ENCODE measurements at regions not wholly inside any gene's neighbourhood (a gene's known extent, or its start where the extent isn't known, plus 50 kb on each side); places are given as distances from the start of the nearest gene placed in this dataset.

DNA sequence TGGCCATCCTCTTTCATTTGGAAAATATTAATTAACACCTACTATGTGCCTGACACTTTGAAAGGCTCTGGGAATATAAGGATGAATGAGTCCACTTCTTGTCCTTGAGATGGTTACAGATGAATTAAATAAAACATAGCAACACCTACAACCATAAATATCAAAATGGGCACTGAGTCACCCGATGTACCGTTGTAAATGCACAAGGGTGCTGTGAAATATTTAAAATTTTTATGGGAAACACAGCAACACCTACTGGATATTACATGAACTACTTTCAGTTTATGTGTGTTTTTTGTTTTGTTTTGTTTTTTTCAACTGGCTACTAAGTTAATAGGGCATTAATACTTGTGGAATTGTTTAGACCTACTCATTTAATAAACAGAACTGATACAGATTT is 239.0 kb upstream of the NAALADL2 start:
- H3K36me3 ChIP-seq (ENCODE audit: control insufficient read depth in 2 of 2, extremely low read depth in 1 of 2, insufficient read depth in 2 of 2, low read length in 2 of 2) = no peaks in the 10 kb centered on the region
- H3K9ac ChIP-seq (replicated peaks; ENCODE audit: extremely low read depth, insufficient read depth, low read length) = no peak overlapping the region
- H3K79me2 ChIP-seq (ENCODE audit: control insufficient read depth, insufficient read depth, low read length) = no peaks in the 10 kb centered on the region
- TF ChIP-seq POLR2AphosphoS5 (IDR thresholded peaks at IDR 0.05; ENCODE audit: insufficient read depth, low read depth, low read length) = no peak
- TF ChIP-seq, protein P1, sequence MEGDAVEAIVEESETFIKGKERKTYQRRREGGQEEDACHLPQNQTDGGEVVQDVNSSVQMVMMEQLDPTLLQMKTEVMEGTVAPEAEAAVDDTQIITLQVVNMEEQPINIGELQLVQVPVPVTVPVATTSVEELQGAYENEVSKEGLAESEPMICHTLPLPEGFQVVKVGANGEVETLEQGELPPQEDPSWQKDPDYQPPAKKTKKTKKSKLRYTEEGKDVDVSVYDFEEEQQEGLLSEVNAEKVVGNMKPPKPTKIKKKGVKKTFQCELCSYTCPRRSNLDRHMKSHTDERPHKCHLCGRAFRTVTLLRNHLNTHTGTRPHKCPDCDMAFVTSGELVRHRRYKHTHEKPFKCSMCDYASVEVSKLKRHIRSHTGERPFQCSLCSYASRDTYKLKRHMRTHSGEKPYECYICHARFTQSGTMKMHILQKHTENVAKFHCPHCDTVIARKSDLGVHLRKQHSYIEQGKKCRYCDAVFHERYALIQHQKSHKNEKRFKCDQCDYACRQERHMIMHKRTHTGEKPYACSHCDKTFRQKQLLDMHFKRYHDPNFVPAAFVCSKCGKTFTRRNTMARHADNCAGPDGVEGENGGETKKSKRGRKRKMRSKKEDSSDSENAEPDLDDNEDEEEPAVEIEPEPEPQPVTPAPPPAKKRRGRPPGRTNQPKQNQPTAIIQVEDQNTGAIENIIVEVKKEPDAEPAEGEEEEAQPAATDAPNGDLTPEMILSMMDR (IDR thresholded peaks at IDR 0.05; ENCODE audit: extremely low read depth in 1 of 2, insufficient read depth in 1 of 2, low read depth in 1 of 2, low read length in 2 of 2) = peak in 1 of 2 donors; percentile 5
- H3K27me3 ChIP-seq (ENCODE audit: control insufficient read depth in 2 of 2, insufficient read depth in 2 of 2, low read length in 2 of 2) = no peaks in the 10 kb centered on the region
- DNase-seq (ENCODE audit: low read depth, low spot score) (peak; percentile 6), FAIRE-seq (no peak)
- CTCF ChIA-PET = no interaction called here
- POLR2A ChIA-PET = no interaction called here
- no peak overlapping the region for H2AFZ ChIP-seq (ENCODE audit: low read depth, low read length)
- no peak overlapping the region for H3K4me2 ChIP-seq (ENCODE audit: insufficient read depth, low read length)
- BruUV-seq (replicated peaks) = no TSS peak
- no peaks in the 10 kb centered on the region for H3K9me1 ChIP-seq (replicated peaks; ENCODE audit: control insufficient read depth, extremely low read depth, insufficient read depth, low read length)
- H3K9me3 ChIP-seq (replicated peaks; ENCODE audit: control insufficient read depth, insufficient read depth, low read length) = no peaks in the 10 kb centered on the region
- dilution Hi-C loops (cut with MboI; ENCODE audit: extremely low pct_ligation_motif_present, low sequenced_read_pairs) = no loop called here
- no peak overlapping the region for H3K27ac ChIP-seq (ENCODE audit: insufficient read depth, low read depth, low read length)
- H3K4me3 ChIP-seq (replicated peaks in 1 of 3; ENCODE audit: insufficient read depth in 1 of 3, low read depth in 1 of 3, low read length in 3 of 3) = no peak overlapping the region
- H4K20me1 ChIP-seq (replicated peaks; ENCODE audit: control insufficient read depth, extremely low read depth, insufficient read depth, low read length) = no peaks in the 10 kb centered on the region
- intact Hi-C loops (cut with micrococcal nuclease) = loop anchor here (10.0 kb wide), 1 partner anchor 1035 kb away; no protein-coding TSS in a partner anchor
- H3K4me1 ChIP-seq (ENCODE audit: control insufficient read depth, extremely low read depth, insufficient read depth, low read length) = no peaks in the 10 kb centered on the region

DNA sequence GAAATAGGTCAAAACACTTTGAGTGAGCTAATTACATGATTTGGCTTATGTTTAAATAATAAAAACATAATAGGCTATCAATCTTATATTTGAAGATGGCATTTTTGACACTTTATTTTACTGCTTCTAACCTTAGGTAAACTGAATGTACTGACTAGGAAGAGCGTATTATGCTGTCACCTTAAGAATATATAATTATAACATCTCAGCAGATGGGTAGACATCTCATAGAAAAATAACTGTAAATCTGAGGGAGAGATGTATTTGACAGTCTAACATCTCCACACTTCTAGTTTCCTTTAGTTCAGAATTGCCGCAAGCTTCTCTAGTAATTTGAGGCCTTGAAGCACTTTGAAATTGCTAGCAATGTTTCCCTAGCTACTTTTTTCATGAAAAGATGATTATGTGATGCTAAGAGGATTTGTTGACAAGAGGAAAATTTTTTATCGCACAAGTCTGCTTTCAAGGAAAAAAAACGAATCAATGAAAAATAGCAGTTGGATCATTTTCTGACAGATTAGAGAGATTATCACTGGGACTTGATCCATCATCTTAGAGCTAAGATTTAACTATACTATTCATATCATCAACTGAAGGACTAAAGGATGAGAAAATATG is 238.2 kb upstream of the NAALADL2 start:
- no peaks in the 10 kb centered on the region for H3K27me3 ChIP-seq (ENCODE audit: control insufficient read depth in 2 of 2, insufficient read depth in 2 of 2, low read length in 2 of 2)
- no peak overlapping the region for H3K27ac ChIP-seq (ENCODE audit: insufficient read depth, low read depth, low read length)
- H3K9me3 ChIP-seq (replicated peaks; ENCODE audit: control insufficient read depth, insufficient read depth, low read length) = no peaks in the 10 kb centered on the region
- no peaks in the 10 kb centered on the region for H4K20me1 ChIP-seq (replicated peaks; ENCODE audit: control insufficient read depth, extremely low read depth, insufficient read depth, low read length)
- H3K9me1 ChIP-seq (replicated peaks; ENCODE audit: control insufficient read depth, extremely low read depth, insufficient read depth, low read length) = no peaks in the 10 kb centered on the region
- no peaks in the 10 kb centered on the region for H3K36me3 ChIP-seq (ENCODE audit: control insufficient read depth in 2 of 2, extremely low read depth in 1 of 2, insufficient read depth in 2 of 2, low read length in 2 of 2)
- FAIRE-seq (no peak), DNase-seq (ENCODE audit: low read depth, low spot score) (no peak)
- POLR2A ChIA-PET = no interaction called here
- dilution Hi-C loops (cut with MboI; ENCODE audit: extremely low pct_ligation_motif_present, low sequenced_read_pairs) (no loop called here), intact Hi-C loops (cut with micrococcal nuclease) (loop anchor here (10.0 kb wide), 1 partner anchor 1036 kb away; no protein-coding TSS in a partner anchor)
- TF ChIP-seq, protein P2, sequence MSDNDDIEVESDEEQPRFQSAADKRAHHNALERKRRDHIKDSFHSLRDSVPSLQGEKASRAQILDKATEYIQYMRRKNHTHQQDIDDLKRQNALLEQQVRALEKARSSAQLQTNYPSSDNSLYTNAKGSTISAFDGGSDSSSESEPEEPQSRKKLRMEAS (IDR thresholded peaks at IDR 0.05; ENCODE audit: insufficient read depth, insufficient read length) = no peak
- TF ChIP-seq EZH2 (IDR thresholded peaks at IDR 0.05; ENCODE audit: borderline replicate concordance, low read depth, low read length, severe bottlenecking) (no peak), POLR2A (IDR thresholded peaks at IDR 0.05; ENCODE audit: low read depth, low read length) (no peak), GATA2 (IDR thresholded peaks at IDR 0.05; ENCODE audit: insufficient read depth, insufficient read length, low read depth, low read length) (no peak), FOS (IDR thresholded peaks at IDR 0.05; ENCODE audit: borderline replicate concordance, insufficient read depth, low read length) (no peak)
- TF ChIP-seq, protein P1 (IDR thresholded peaks at IDR 0.05; ENCODE audit: extremely low read depth in 1 of 2, insufficient read depth in 1 of 2, low read depth in 1 of 2, low read length in 2 of 2) = no peak
- no peak overlapping the region for H2AFZ ChIP-seq (ENCODE audit: low read depth, low read length)
- no peak overlapping the region for H3K4me2 ChIP-seq (ENCODE audit: insufficient read depth, low read length)
- no peak overlapping the region for H3K4me3 ChIP-seq (replicated peaks in 1 of 3; ENCODE audit: insufficient read depth in 1 of 3, low read depth in 1 of 3, low read length in 3 of 3)
- BruUV-seq (replicated peaks) = no TSS peak
- H3K79me2 ChIP-seq (ENCODE audit: control insufficient read depth, insufficient read depth, low read length) = no peaks in the 10 kb centered on the region
- CTCF ChIA-PET = interaction anchor here (1.0 to 1.6 kb wide), 2 partner anchors 10 to 1809 kb away, joined by 3 to 5 read pairs; no protein-coding TSS in a partner anchor
- no peaks in the 10 kb centered on the region for H3K4me1 ChIP-seq (ENCODE audit: control insufficient read depth, extremely low read depth, insufficient read depth, low read length)
- no peak overlapping the region for H3K9ac ChIP-seq (replicated peaks; ENCODE audit: extremely low read depth, insufficient read depth, low read length)

All from endothelial cell of umbilical vein (primary cell).